ENCODE measurements at regions not wholly inside any gene's neighbourhood (a gene's known extent, or its start where the extent isn't known, plus 50 kb on each side); places are given as distances from the start of the nearest gene placed in this dataset.

DNA sequence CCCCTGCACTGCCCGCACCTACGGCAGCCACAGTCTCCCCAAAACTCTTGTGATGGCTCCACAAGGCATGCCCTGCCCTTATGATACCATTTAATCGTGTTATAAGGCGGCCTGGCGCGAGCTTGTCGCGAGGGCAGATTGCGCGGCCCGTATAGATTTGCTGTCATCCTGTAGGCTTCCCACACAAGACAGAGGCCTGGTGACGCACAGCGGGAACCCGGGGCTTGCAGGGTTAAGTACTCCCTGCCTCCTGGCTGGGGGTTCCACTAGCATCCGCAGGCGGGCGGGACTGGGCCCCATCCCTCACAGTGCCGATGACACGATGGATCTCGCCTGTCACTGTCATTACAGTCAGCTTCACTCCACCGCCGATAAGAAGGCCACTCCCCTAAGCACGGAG, 364.9 kb upstream of the IRX2 start:
- TF ChIP-seq, protein P1, sequence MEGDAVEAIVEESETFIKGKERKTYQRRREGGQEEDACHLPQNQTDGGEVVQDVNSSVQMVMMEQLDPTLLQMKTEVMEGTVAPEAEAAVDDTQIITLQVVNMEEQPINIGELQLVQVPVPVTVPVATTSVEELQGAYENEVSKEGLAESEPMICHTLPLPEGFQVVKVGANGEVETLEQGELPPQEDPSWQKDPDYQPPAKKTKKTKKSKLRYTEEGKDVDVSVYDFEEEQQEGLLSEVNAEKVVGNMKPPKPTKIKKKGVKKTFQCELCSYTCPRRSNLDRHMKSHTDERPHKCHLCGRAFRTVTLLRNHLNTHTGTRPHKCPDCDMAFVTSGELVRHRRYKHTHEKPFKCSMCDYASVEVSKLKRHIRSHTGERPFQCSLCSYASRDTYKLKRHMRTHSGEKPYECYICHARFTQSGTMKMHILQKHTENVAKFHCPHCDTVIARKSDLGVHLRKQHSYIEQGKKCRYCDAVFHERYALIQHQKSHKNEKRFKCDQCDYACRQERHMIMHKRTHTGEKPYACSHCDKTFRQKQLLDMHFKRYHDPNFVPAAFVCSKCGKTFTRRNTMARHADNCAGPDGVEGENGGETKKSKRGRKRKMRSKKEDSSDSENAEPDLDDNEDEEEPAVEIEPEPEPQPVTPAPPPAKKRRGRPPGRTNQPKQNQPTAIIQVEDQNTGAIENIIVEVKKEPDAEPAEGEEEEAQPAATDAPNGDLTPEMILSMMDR (IDR thresholded peaks at IDR 0.05 in 4 of 5, conservative IDR thresholded peaks at IDR 0.05 in 1 of 5), result no peak
- no peak for TF ChIP-seq POLR2A (IDR thresholded peaks at IDR 0.05)
